ENCODE measurements at regions not wholly inside any gene's neighbourhood (a gene's known extent, or its start where the extent isn't known, plus 50 kb on each side); places are given as distances from the start of the nearest gene placed in this dataset.

- no peak for TF ChIP-seq CTCF (IDR thresholded peaks at IDR 0.05)
- TF ChIP-seq NFIC (IDR thresholded peaks at IDR 0.05; ENCODE audit: borderline replicate concordance) = no peak
- TF ChIP-seq EP300 (IDR thresholded peaks at IDR 0.05; ENCODE audit: borderline replicate concordance in 1 of 2, low read depth in 1 of 2, low read length in 1 of 2) = no peak
Observed at GRCh38 chr21:35416866-35417489, 367.9 kb upstream of the RUNX1 start.

Measured in SK-N-SH (cell line).